Dendritic cell treated with granulocyte-macrophage colony-stimulating factor and Interleukin-4, amounts not matched to agents 40 ng/mL and 50 ng/mL, for 4 days (primary cell): ENCODE measurements at regions not wholly inside any gene's neighbourhood (a gene's known extent, or its start where the extent isn't known, plus 50 kb on each side); places are given as distances from the start of the nearest gene placed in this dataset.
"Not testable (repeated sequence)": the region's sequence is repeated elsewhere in the genome, so short reads cannot be mapped to it uniquely, and the experiment has no call there.

Experiments used
- H3K27ac Mint-ChIP-seq: one replicate; pipeline ENCODE4 v1.8.0; 2022; ENCODE audit warnings: mild to moderate bottlenecking, mixed read lengths
- H3K27me3 Mint-ChIP-seq: one replicate; pipeline ENCODE4 v1.8.0; 2022; ENCODE audit warnings: mild to moderate bottlenecking, mixed read lengths
- H3K36me3 Mint-ChIP-seq: one replicate; pipeline ENCODE4 v1.8.0; 2022; ENCODE audit warnings: low read depth, mixed read lengths
- H3K4me1 Mint-ChIP-seq: one replicate; pipeline ENCODE4 v1.8.0; 2022; ENCODE audit warnings: low read depth, mixed read lengths
- H3K4me3 Mint-ChIP-seq: one replicate; pipeline ENCODE4 v1.8.0; 2022; ENCODE audit warnings: mild to moderate bottlenecking, moderate library complexity, mixed read lengths
- H3K9me3 Mint-ChIP-seq: one replicate; pipeline ENCODE4 v1.8.0; 2022; ENCODE audit warnings: mixed read lengths
- intact Hi-C: fragments of 100-400 bp; cut with micrococcal nuclease; formaldehyde crosslinking; loops from one replicate; pipeline ENCODE4 v1.15.0; 2022

DNA sequence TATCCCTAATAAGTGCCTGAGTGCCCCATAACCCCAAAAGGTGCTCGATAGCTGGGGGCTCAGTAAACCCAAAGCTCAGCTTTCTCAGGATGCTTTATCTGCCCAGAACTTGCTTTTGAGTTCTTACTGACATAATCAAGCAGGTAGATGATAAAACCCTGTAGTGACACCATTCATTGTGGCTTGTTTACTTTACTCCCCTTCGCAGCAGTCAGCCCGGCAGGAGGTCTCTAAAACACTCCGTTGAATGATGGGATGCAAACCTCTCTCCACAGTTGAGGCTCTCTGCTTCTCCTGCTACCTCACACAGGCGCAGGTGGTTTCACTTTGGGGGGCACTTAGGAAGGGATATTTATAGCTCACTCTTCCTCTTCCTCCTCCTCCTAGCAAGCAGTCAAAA, 349.4 kb downstream of the HLX start:
- no peaks in the 10 kb centered on the region for H3K36me3 Mint-ChIP-seq
- intact Hi-C loops = no loop called here
- peaks cover 26% of the 10 kb centered on the region for H3K9me3 Mint-ChIP-seq
- H3K27ac Mint-ChIP-seq = no peak overlapping the region
- H3K4me1 Mint-ChIP-seq = peaks cover 5% of the 10 kb centered on the region
- peaks cover 2% of the 10 kb centered on the region for H3K27me3 Mint-ChIP-seq
- no peak overlapping the region for H3K4me3 Mint-ChIP-seq

- H3K27ac Mint-ChIP-seq = no peak overlapping the region
- H3K4me1 Mint-ChIP-seq = peaks cover 5% of the 10 kb centered on the region
- H3K4me3 Mint-ChIP-seq = no peak overlapping the region
- H3K27me3 Mint-ChIP-seq = peaks cover 2% of the 10 kb centered on the region
- no peaks in the 10 kb centered on the region for H3K36me3 Mint-ChIP-seq
- intact Hi-C loops = no loop called here
- H3K9me3 Mint-ChIP-seq = peaks cover 12% of the 10 kb centered on the region
Measured at GRCh38 chr1:221230605-221231004, 351.4 kb downstream of the HLX start.

- intact Hi-C loops = no loop called here
- Mint-ChIP-seq H3K27me3 (no peaks in the 10 kb centered on the region), H3K4me3 (no peak overlapping the region), H3K36me3 (no peaks in the 10 kb centered on the region), H3K9me3 (peaks cover 12% of the 10 kb centered on the region), H3K27ac (no peak overlapping the region), H3K4me1 (peaks cover 5% of the 10 kb centered on the region)
Measured at GRCh38 chr1:221234791-221235190, 355.5 kb downstream of the HLX start.

DNA sequence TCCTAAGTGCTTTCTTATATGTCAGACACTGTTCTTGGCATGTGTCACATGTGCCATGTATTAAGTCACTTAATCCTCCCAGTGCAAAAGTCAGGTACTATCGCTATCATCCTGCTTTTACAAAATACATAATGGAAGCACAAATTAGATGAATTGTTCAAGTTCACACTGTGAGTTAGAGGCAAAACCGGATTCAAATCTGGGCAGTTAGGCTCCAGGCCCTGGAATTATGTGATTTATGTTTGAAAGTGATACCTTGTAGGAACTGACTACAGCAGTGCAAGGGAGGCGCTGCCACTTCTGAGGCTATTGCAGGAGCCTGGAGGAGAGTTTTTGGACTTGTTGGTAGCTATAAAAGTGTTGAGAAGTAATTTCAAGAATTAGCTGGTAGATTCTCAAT, 358.3 kb downstream of the HLX start:
- Mint-ChIP-seq H3K27ac (no peak overlapping the region), H3K9me3 (peaks cover 12% of the 10 kb centered on the region), H3K4me1 (peaks cover 23% of the 10 kb centered on the region), H3K4me3 (no peak overlapping the region), H3K27me3 (no peaks in the 10 kb centered on the region), H3K36me3 (no peaks in the 10 kb centered on the region)
- intact Hi-C loops = no loop called here

DNA sequence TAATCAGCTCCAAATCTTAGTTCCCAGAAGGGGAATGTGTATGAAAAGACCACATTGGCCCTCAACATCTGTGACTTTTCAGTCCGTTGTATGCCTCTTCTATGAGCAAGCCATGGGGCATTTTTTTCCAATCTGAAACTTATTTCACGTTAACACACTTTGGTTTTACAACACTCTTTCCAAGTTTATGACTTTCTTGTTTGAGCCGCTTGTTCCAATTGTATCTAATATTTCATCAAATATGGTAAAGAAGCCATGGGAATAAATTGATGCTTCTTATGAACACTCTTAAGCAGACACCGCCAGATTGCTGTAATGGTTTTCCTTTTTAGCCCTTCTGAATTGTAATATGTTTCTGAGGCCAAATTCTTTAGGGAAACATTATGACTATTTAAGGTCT, 359.9 kb downstream of the HLX start:
- Mint-ChIP-seq H3K27ac (no peak overlapping the region), H3K4me3 (no peak overlapping the region), H3K9me3 (no peaks in the 10 kb centered on the region), H3K4me1 (peaks cover 26% of the 10 kb centered on the region), H3K36me3 (no peaks in the 10 kb centered on the region), H3K27me3 (no peaks in the 10 kb centered on the region)
- intact Hi-C loops = no loop called here

- Mint-ChIP-seq H3K27ac (no peak overlapping the region), H3K27me3 (no peaks in the 10 kb centered on the region)
Measured at GRCh38 chr1:221239792-221240191, 360.5 kb downstream of the HLX start.

GRCh38 chr1:221240690-221241089, 361.4 kb downstream of the HLX start:
- H3K36me3 Mint-ChIP-seq = no peaks in the 10 kb centered on the region
- H3K9me3 Mint-ChIP-seq = no peaks in the 10 kb centered on the region
- intact Hi-C loops = no loop called here
- H3K27me3 Mint-ChIP-seq = no peaks in the 10 kb centered on the region
- H3K4me3 Mint-ChIP-seq = no peak overlapping the region
- H3K4me1 Mint-ChIP-seq = peaks cover 26% of the 10 kb centered on the region
- peak overlapping the region; percentile 20 for H3K27ac Mint-ChIP-seq

More at GRCh38 chr1:221239792-221240191, 360.5 kb downstream of the HLX start:
- H3K36me3 Mint-ChIP-seq = no peaks in the 10 kb centered on the region
- H3K4me3 Mint-ChIP-seq = no peak overlapping the region
- H3K9me3 Mint-ChIP-seq = no peaks in the 10 kb centered on the region
- peaks cover 26% of the 10 kb centered on the region for H3K4me1 Mint-ChIP-seq
- intact Hi-C loops = no loop called here

GRCh38 chr1:221241157-221241556, 361.9 kb downstream of the HLX start:
- Mint-ChIP-seq H3K4me3 (no peak overlapping the region), H3K4me1 (peaks cover 26% of the 10 kb centered on the region), H3K27me3 (no peaks in the 10 kb centered on the region), H3K27ac (peak overlapping the region; percentile 20), H3K36me3 (no peaks in the 10 kb centered on the region), H3K9me3 (no peaks in the 10 kb centered on the region)
- intact Hi-C loops = no loop called here

GRCh38 chr1:221241592-221241991, 362.3 kb downstream of the HLX start:
- H3K9me3 Mint-ChIP-seq = no peaks in the 10 kb centered on the region
- no peak overlapping the region for H3K27ac Mint-ChIP-seq
- peaks cover 26% of the 10 kb centered on the region for H3K4me1 Mint-ChIP-seq
- no peaks in the 10 kb centered on the region for H3K27me3 Mint-ChIP-seq
- no peak overlapping the region for H3K4me3 Mint-ChIP-seq
- no peaks in the 10 kb centered on the region for H3K36me3 Mint-ChIP-seq
- intact Hi-C loops = no loop called here

DNA sequence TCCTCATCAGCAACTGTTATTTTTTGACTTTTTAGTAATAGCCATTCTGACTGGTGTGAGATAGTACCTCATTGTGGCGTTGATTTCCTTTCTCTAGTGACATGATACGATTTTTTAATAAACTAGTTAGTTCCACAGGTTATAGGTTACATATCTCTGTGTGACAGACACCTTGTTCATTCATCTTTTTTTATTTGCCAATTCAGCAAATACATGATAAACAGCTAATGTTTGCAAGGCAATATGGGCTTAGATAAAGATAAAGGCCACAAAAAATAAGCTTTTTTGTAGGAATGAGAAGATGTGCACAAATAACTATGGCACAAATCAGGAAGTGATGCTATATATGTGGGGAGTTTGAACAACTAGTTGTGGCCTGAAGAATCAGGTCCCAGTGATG, 366.8 kb downstream of the HLX start:
- Mint-ChIP-seq H3K27ac (no peak overlapping the region), H3K9me3 (no peaks in the 10 kb centered on the region), H3K4me1 (peaks cover 9% of the 10 kb centered on the region), H3K36me3 (no peaks in the 10 kb centered on the region), H3K4me3 (no peak overlapping the region), H3K27me3 (no peaks in the 10 kb centered on the region)
- intact Hi-C loops = no loop called here

- peaks cover 7% of the 10 kb centered on the region for H3K4me1 Mint-ChIP-seq
- intact Hi-C loops = no loop called here
- H3K27ac Mint-ChIP-seq = no peak overlapping the region
- no peaks in the 10 kb centered on the region for H3K9me3 Mint-ChIP-seq
- H3K27me3 Mint-ChIP-seq = no peaks in the 10 kb centered on the region
- no peak overlapping the region for H3K4me3 Mint-ChIP-seq
- H3K36me3 Mint-ChIP-seq = no peaks in the 10 kb centered on the region
Measured at GRCh38 chr1:221246628-221247415, 367.6 kb downstream of the HLX start.

DNA sequence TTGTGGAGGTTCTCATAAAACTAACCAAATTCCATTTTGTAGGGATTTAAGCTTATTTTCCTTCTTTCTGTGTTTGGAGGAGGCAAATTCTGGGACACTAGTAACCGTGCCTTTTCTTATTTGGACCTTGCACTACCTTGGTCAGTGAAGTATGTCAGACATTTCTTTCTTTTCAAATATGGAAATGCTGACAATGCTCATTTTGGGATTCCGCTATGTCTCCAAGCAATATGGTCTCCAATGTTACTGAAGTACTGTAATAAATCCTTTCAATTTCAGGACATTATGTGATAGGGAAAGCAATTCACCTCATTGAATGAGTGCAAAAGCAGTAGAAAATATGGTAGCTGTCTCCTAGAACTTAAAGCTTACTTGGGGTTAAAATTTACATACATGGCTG, 372.3 kb downstream of the HLX start:
- Mint-ChIP-seq H3K4me3 (no peak overlapping the region), H3K27me3 (no peaks in the 10 kb centered on the region), H3K27ac (no peak overlapping the region), H3K36me3 (no peaks in the 10 kb centered on the region), H3K4me1 (no peaks in the 10 kb centered on the region), H3K9me3 (peaks cover 8% of the 10 kb centered on the region)
- intact Hi-C loops = no loop called here

DNA sequence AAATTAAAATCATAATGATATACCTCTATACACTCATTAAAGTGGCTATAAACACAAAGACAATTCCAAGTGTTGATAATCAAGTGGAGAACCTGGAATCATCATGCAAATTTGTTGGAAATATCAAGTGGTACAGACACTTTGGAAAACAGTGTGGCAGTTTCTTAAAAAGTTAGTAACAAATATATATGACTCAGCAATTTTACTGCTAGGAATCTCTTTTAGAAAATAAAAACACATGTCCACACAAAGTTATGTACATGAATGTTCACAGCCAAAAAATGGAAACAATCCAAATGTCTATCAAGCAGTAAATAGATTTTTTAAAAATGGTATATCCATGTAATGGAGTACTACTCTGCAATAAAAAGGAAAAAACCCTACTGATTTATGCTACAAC, 375.6 kb downstream of the HLX start:
- H3K27me3 Mint-ChIP-seq = no peaks in the 10 kb centered on the region
- intact Hi-C loops = no loop called here
- no peaks in the 10 kb centered on the region for H3K36me3 Mint-ChIP-seq
- H3K4me1 Mint-ChIP-seq = no peaks in the 10 kb centered on the region
- H3K27ac Mint-ChIP-seq = no peak overlapping the region
- H3K9me3 Mint-ChIP-seq = peaks cover 8% of the 10 kb centered on the region
- H3K4me3 Mint-ChIP-seq = no peak overlapping the region

GRCh38 chr1:221256773-221257172, 377.5 kb downstream of the HLX start:
- peaks cover 8% of the 10 kb centered on the region for H3K9me3 Mint-ChIP-seq
- no peak overlapping the region for H3K27ac Mint-ChIP-seq
- H3K4me3 Mint-ChIP-seq = no peak overlapping the region
- H3K4me1 Mint-ChIP-seq = no peaks in the 10 kb centered on the region
- H3K27me3 Mint-ChIP-seq = no peaks in the 10 kb centered on the region
- no peaks in the 10 kb centered on the region for H3K36me3 Mint-ChIP-seq
- intact Hi-C loops = no loop called here

- H3K27me3 Mint-ChIP-seq, intact Hi-C loops, H3K27ac Mint-ChIP-seq, H3K4me1 Mint-ChIP-seq, H3K36me3 Mint-ChIP-seq, H3K4me3 Mint-ChIP-seq: not testable (repeated sequence)
- peaks cover 14% of the 10 kb centered on the region for H3K9me3 Mint-ChIP-seq
Measured at GRCh38 chr1:221257548-221257947, 378.3 kb downstream of the HLX start.
